Left colon (tissue), 2 donors: ENCODE measurements at regions not wholly inside any gene's neighbourhood (a gene's known extent, or its start where the extent isn't known, plus 50 kb on each side); places are given as distances from the start of the nearest gene placed in this dataset.

ENCODE experiments used
- ATAC-seq: fragments of 200-7000 bp; cut with Tn5 transposase; one replicate; pipeline ENCODE4 v1.9.1; 2020; ENCODE audit warnings: mild to moderate bottlenecking, moderate library complexity
- DNase-seq, 2 donors: peaks; one replicate each; pipeline ENCODE4 v3.0.0-alpha.2; 2020
- intact Hi-C, 2 donors: fragments of 100-400 bp; cut with DNase I in 1 of 2; cut with micrococcal nuclease in 1 of 2; formaldehyde crosslinking; loops; one replicate each; pipeline versions ENCODE4 v1.11.2 to v1.14.0; 2022; cut with DNase I, micrococcal nuclease
- donor health status: DM: no; HTN: no; CAD: no.
- donor health status: DM: yes; HTN: yes; CAD: no.

- DNase-seq = no peak
- ATAC-seq = no peak
- intact Hi-C loops = no loop called here
Measured at GRCh38 chr15:95995375-95996168, 334.9 kb upstream of the NR2F2 start.

- ATAC-seq = no peak
- intact Hi-C loops = no loop called here
- no peak for DNase-seq
Measured at GRCh38 chr15:95996494-95996893, 334.0 kb upstream of the NR2F2 start.

- intact Hi-C loops = no loop called here
- DNase-seq = no peak
- ATAC-seq = no peak
Measured at GRCh38 chr15:95998935-95999334, 331.6 kb upstream of the NR2F2 start.

GRCh38 chr15:96002890-96003859 lies 327.3 kb upstream of the NR2F2 start:
- intact Hi-C loops = no loop called here
- ATAC-seq (no peak), DNase-seq (no peak)

- no peak for DNase-seq
- intact Hi-C loops = no loop called here
- no peak for ATAC-seq
Measured at GRCh38 chr15:96005906-96006305, 324.6 kb upstream of the NR2F2 start.

- ATAC-seq (no peak), DNase-seq (no peak)
- intact Hi-C loops = no loop called here
Measured at GRCh38 chr15:96011136-96011535, 319.4 kb upstream of the NR2F2 start.

- intact Hi-C loops = no loop called here
- DNase-seq (no peak), ATAC-seq (no peak)
Measured at GRCh38 chr15:96014939-96015338, 315.6 kb upstream of the NR2F2 start.

- DNase-seq (no peak), ATAC-seq (no peak)
- intact Hi-C loops = no loop called here
Measured at GRCh38 chr15:96019114-96019513, 311.4 kb upstream of the NR2F2 start.

GRCh38 chr15:96020133-96020532 lies 310.4 kb upstream of the NR2F2 start:
- DNase-seq = no peak
- intact Hi-C loops = no loop called here
- ATAC-seq = no peak

GRCh38 chr15:96020797-96021196 lies 309.7 kb upstream of the NR2F2 start:
- DNase-seq = no peak
- no peak for ATAC-seq
- intact Hi-C loops = no loop called here

GRCh38 chr15:96023081-96023480 lies 307.4 kb upstream of the NR2F2 start:
- intact Hi-C loops = no loop called here
- no peak for DNase-seq
- no peak for ATAC-seq

GRCh38 chr15:96027501-96027900 lies 303.0 kb upstream of the NR2F2 start:
- intact Hi-C loops = no loop called here
- ATAC-seq (no peak), DNase-seq (no peak)

GRCh38 chr15:96028620-96029019 lies 301.9 kb upstream of the NR2F2 start:
- intact Hi-C loops = no loop called here

GRCh38 chr15:96029172-96029571 lies 301.3 kb upstream of the NR2F2 start:
- intact Hi-C loops = no loop called here
- no peak for ATAC-seq
- DNase-seq = no peak

More at GRCh38 chr15:96028620-96029019, 301.9 kb upstream of the NR2F2 start:
- ATAC-seq (no peak), DNase-seq (no peak)

- ATAC-seq = no peak
- intact Hi-C loops = no loop called here
- DNase-seq = no peak
Measured at GRCh38 chr15:96031426-96032110, 298.9 kb upstream of the NR2F2 start.

- DNase-seq = no peak
- intact Hi-C loops = no loop called here
- no peak for ATAC-seq
Measured at GRCh38 chr15:96035091-96035490, 295.4 kb upstream of the NR2F2 start.

- intact Hi-C loops = no loop called here
Measured at GRCh38 chr15:96035635-96036034, 294.9 kb upstream of the NR2F2 start.

GRCh38 chr15:96037584-96037983 lies 292.9 kb upstream of the NR2F2 start:
- intact Hi-C loops = no loop called here
- no peak for ATAC-seq
- DNase-seq = no peak

More at GRCh38 chr15:96035635-96036034, 294.9 kb upstream of the NR2F2 start:
- no peak for DNase-seq
- ATAC-seq = no peak

GRCh38 chr15:96038131-96038530 lies 292.4 kb upstream of the NR2F2 start:
- intact Hi-C loops = no loop called here

More at GRCh38 chr15:96038131-96038530, 292.4 kb upstream of the NR2F2 start:
- DNase-seq = no peak
- no peak for ATAC-seq
